NCI-H446 treated with DMSO at 0.1 percent for 48 hours (cell line): ENCODE measurements at regions not wholly inside any gene's neighbourhood (a gene's known extent, or its start where the extent isn't known, plus 50 kb on each side); places are given as distances from the start of the nearest gene placed in this dataset.

Experiments
- DNase-seq: peaks from one replicate; lab custom pipeline; 2025; lab: John Stamatoyannopoulos, UW

DNA sequence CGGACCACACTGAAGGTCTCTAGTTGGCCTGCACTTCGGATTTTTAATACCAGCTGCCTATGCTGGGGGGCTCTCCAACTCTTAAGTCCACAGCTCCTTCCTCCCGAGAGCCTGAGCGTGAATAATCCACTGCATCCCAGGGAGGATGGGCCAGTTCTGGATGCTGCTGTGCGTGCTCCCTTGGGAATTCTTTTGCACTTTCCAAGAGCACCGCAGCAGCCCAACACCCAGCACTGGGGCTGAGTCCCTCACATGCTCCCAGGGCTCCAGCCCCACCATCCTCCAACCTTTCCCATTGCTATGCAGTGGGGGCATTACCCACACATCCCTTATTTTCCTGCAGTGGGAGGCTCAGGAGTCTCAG lies 136.4 kb upstream of the IQSEC1 start:
- DNase-seq = no peak

DNA sequence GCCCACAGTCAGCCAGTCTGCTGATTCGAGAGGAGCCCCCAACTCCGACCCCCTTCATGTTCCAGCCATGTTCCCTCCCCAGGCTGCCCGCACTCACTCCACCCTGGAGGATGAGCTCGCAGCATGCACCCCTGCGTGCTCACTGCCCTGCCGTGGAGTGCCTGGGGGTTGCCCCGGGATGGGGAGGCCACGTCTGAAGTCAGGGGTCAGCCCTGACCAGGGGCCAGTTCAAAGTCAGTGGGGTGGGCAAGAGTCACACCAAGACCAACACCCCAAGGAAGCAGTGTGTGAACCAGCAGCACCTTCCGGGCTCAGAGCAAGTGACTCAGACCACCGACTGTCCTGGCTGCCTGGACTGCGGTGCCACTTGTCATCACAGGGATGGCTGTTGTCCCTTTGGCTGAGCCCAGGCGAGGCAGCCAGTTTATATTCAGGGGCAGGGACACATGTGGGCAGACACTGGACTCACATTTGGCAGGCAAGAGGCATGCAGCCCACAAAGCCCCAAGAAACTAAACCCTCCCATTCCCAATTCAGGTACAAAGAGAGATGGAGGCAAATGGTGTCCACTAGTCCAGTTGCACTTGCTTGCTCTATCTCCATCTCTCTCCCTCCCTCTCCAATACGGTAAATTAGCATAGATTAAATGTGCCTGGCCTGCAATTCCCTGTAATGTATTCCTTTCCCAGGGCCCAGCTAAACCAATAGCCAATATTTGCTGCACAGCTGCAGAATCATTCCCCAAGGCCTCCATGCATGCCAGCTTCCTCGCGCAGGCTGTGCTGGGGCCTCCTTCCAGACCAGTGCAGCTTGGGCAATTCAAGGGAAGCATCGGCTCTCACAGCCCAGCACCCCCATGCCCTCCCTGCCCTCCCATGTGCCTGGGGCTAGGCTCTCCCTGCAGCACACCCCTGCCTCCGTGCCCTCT lies 135.7 kb upstream of the IQSEC1 start:
- no peak for DNase-seq

- DNase-seq = no peak
Observed at GRCh38 chr3:13207975-13208705, 134.9 kb upstream of the IQSEC1 start.

DNA sequence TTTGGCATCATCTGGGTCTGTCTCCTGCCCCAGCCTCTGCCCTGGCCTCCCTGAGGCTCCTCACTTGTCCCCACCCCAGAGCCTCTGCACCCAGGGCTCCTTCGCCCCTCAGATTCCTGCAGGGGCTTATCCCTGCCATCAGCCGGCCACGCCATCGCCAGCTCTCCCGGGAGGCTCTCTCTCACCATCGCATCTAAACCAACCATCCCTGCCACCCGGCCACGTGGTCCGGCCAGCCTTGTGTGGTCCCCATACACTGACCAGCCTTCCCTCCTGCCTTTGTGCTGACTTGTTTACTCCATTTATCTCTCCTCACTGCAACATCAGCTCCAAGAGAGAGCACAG lies 134.3 kb upstream of the IQSEC1 start:
- no peak for DNase-seq

- DNase-seq = no peak
Observed at GRCh38 chr3:13206799-13207577, 133.8 kb upstream of the IQSEC1 start.

GRCh38 chr3:13205567-13206143 lies 132.4 kb upstream of the IQSEC1 start:
- no peak for DNase-seq

DNA sequence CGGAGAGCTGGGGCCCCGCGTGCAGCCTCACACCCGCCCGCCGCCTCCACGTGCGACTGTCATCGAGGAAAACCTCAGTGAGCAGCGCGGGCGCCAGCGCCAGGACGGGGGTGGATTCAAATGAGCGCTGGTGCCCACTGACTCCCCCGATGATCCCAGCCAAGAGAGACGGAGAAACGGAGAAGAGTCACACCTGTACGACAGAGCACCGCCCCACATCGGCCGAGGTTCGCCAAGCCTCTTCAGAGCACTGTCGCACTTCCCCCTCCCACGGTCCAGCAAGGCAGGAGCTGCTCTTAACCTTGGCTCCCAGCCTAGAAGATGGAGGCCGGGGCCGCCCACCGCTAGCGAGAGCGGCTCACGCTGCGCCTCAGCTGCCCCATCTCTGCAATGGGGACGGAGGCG lies 130.9 kb upstream of the IQSEC1 start:
- no peak for DNase-seq

DNA sequence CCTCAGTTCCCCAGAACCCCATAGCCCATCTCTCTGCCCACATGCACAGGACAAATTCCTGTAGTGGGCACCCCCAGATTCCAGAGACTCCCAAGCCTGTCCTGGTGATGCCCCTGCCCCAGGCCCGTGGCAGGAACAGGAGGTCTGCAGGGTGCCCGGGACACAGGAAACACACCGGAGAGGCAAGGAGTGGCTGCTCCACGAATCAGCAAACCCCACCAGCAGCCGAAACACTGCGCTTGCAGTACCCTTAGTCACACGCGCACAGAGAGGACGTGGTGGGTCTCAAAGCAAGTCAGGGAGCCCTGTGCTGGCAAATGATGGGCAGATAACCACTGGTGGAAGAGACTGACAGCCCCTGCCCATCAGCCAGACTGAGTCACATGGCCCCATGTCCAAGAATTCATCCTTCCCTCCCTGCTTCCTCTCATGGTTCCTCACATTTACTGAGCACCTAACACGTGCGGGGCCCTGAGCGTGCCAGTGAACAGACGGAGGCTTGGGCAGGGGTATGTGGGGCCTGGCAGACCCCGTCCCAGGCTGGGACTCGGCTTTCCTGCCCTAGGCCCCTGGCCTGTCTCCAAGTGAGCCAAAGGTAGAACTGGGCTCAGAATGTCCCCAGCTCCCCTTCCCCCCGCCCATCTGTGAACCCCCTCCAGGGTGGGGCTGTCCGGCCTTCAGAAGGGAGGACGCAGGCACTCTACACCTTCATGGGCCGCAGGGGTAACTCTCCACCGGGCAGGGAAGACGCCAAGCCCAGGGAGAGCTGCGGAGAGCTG lies 130.4 kb upstream of the IQSEC1 start:
- DNase-seq = no peak

DNA sequence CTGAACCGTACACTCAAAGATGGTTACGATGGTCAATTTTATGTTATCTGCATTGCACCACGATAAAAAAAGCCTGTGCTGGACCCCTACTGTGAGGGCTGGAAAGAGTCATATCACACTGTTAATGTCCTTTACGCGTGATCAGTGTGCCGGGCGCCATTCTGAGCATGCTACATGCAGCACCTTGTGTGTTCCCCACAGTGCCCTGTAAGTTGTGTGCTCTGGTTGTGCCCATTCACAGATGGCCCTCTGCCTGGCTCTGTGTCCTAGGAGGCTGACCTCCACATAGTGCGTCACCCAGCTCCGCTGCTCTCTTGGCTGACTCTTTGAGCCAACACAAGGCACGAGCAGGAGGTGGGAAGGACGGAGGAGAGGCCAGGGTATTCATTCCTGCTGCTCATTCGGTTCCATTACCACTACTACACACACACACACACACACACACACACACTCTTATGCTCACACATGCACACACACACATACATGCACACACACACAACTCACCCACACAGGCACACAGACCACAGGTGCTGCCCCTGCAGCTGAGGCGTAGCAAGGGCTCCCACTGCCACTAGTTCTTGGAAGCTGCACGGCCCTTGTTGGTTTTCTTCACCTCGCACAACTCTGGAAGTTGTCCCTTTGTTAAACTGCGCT lies 129.6 kb upstream of the IQSEC1 start:
- DNase-seq = no peak

DNA sequence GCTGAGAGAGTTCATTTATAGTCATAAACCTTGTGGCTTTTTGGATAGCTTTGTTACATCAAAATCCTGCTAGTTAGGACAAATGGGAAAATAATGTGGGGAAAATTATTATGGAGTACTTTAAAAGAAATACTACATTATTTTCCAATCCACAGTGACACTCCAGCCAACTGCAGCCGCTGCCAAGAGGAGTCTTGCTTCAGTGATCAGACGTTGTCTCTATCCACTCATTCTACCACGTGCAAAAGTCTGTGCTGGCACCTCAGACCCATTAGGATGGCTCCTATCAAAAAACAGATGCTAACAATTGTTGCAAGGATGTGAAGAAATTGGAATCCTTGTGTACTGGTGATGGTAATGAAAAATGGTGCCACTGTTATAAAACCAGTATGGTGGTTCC lies 128.6 kb upstream of the IQSEC1 start:
- DNase-seq = peak; percentile 3

DNA sequence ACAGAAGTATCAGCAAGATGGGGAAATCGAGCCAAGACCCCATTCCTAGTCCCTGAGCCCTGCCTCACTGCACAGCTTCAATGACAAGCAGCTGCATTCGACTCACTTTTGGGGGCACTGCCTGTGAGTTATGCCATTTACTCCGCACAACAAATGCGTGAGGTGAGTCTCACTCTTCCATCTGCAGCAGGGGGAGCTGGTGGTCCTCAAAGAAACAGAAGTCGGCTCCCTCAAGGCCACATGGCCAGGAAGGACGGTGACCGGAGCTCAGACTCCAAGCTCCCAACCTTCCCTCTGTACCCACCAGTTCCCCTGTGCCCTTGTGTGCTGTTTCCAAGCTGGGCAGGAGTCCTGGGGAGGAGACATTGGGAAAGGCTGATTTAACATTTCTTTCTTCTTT lies 127.7 kb upstream of the IQSEC1 start:
- no peak for DNase-seq

DNA sequence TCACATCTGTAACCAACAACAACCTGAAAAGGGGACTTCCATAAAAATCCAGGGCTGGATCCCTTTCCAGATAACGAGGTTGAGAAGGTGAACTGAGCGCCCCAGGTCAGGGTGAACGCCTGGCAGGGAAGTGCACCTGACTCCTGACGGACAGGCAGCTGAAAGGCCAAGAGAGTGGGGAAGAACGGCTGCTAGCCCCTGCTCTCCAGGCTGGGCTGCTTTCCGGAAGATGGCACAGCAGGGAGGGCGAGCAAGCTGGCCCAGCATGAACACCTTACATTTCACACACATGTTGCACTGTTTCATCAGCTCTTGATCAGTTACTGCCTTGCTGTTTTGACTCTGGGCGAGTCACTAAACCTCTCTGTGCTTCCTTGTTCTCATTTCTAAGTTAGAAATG lies 127.2 kb upstream of the IQSEC1 start:
- DNase-seq = no peak

DNA sequence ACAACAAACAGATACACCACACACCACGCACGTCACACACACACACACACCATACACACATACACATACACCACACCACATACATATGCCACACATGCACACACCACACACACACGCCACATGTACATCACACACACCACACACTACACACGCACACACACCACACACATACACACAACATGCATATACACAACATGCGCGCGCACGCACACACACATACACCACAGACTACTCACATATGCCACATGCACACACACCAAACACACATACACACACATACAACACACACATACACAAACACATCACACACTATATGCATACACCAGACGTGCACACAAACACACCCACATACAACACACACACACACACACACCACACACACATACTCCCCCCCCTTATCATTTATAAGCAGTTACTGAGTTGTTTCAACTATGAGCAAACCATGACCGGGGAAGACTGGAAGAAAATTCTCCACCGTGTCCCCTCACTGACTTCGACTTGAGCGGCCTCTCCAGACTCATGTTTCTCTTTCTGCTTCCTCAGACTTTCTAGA lies 126.7 kb upstream of the IQSEC1 start:
- no peak for DNase-seq

GRCh38 chr3:13199006-13199776 lies 126.0 kb upstream of the IQSEC1 start:
- no peak for DNase-seq

- DNase-seq = no peak
Observed at GRCh38 chr3:13198264-13198879, 125.1 kb upstream of the IQSEC1 start.

GRCh38 chr3:13197795-13198194 lies 124.6 kb upstream of the IQSEC1 start:
- no peak for DNase-seq

- no peak for DNase-seq
Observed at GRCh38 chr3:13197281-13197680, 124.1 kb upstream of the IQSEC1 start.

GRCh38 chr3:13195374-13195773 lies 122.1 kb upstream of the IQSEC1 start:
- no peak for DNase-seq
